Activated T-helper 9 cell treated with anti-CD3 and anti-CD28 coated beads, Interleukin-2, amount 50 U/mL, for 16 hours (primary cell): ENCODE measurements at regions not wholly inside any gene's neighbourhood (a gene's known extent, or its start where the extent isn't known, plus 50 kb on each side); places are given as distances from the start of the nearest gene placed in this dataset.

Source experiments
- DNase-seq: peaks from one replicate; pipeline ENCODE4 v3.0.0-alpha.2; 2020; ENCODE audit warnings: low read depth

GRCh38 chr6:111958534-111958933 lies 85.3 kb upstream of the FYN start:
- DNase-seq = no peak

GRCh38 chr6:111959766-111960165 lies 86.5 kb upstream of the FYN start:
- DNase-seq = no peak

GRCh38 chr6:111967131-111967530 lies 86.8 kb upstream of the CCN6 start:
- DNase-seq = no peak

GRCh38 chr6:111970426-111970825 lies 83.5 kb upstream of the CCN6 start:
- no peak for DNase-seq

GRCh38 chr6:111971181-111971841 lies 82.6 kb upstream of the CCN6 start:
- no peak for DNase-seq

- DNase-seq = no peak
Observed at GRCh38 chr6:111971866-111972532, 81.9 kb upstream of the CCN6 start.

GRCh38 chr6:111972745-111973117 lies 81.2 kb upstream of the CCN6 start:
- no peak for DNase-seq

GRCh38 chr6:111973118-111973761 lies 80.7 kb upstream of the CCN6 start:
- peak; percentile 37 for DNase-seq

GRCh38 chr6:111973927-111974639 lies 79.8 kb upstream of the CCN6 start:
- no peak for DNase-seq

GRCh38 chr6:111975466-111975865 lies 78.4 kb upstream of the CCN6 start:
- no peak for DNase-seq

GRCh38 chr6:111976139-111976538 lies 77.8 kb upstream of the CCN6 start:
- DNase-seq = no peak

GRCh38 chr6:111978532-111979149 lies 75.3 kb upstream of the CCN6 start:
- DNase-seq = no peak

- no peak for DNase-seq
Observed at GRCh38 chr6:111979633-111980032, 74.3 kb upstream of the CCN6 start.

GRCh38 chr6:111980143-111980542 lies 73.8 kb upstream of the CCN6 start:
- no peak for DNase-seq

GRCh38 chr6:111980971-111981840 lies 72.7 kb upstream of the CCN6 start:
- DNase-seq = no peak

GRCh38 chr6:111982681-111983080 lies 71.2 kb upstream of the CCN6 start:
- DNase-seq = no peak

- no peak for DNase-seq
Observed at GRCh38 chr6:111983193-111983592, 70.7 kb upstream of the CCN6 start.

GRCh38 chr6:111984081-111984480 lies 69.8 kb upstream of the CCN6 start:
- DNase-seq = no peak

GRCh38 chr6:111984516-111985201 lies 69.2 kb upstream of the CCN6 start:
- DNase-seq = no peak

GRCh38 chr6:111985202-111985731 lies 68.6 kb upstream of the CCN6 start:
- DNase-seq = no peak

GRCh38 chr6:111986651-111987050 lies 67.3 kb upstream of the CCN6 start:
- DNase-seq = no peak
